HCT116 (cell line): ENCODE measurements at regions not wholly inside any gene's neighbourhood (a gene's known extent, or its start where the extent isn't known, plus 50 kb on each side); places are given as distances from the start of the nearest gene placed in this dataset.

Experiments used
- CTCF ChIP-seq, 3 experiments: fragments of 200-600 bp in 1 of 3; sonication (generic) in 1 of 3; IDR thresholded peaks in 2 of 3; conservative IDR thresholded peaks in 1 of 3; 2 replicates each; pipeline ENCODE4 v1.5.1; 2012 to 2017; ENCODE audit warnings: low read depth in 2 of 3, low read length in 2 of 3, antibody characterized with exemption in 1 of 3, borderline replicate concordance in 1 of 3, control low read depth in 1 of 3, mild to moderate bottlenecking in 1 of 3, mixed read lengths in 1 of 3, mixed run types in 1 of 3, moderate library complexity in 1 of 3; ENCODE audit not compliant: insufficient read depth in 1 of 3
- EZH2 ChIP-seq: fragments of 200-600 bp; sonication (generic); IDR thresholded peaks from 2 replicates; pipeline ENCODE4 v1.6.1; 2017; ENCODE audit warnings: antibody characterized with exemption, mixed run types
- POLR2A ChIP-seq: IDR thresholded peaks from 2 replicates; pipeline ENCODE4 v1.7.0; 2011; ENCODE audit warnings: borderline replicate concordance; ENCODE audit not compliant: insufficient read depth, insufficient read length; ENCODE audit errors: extremely low read depth
- POLR2AphosphoS5 ChIP-seq: IDR thresholded peaks from 2 replicates; pipeline ENCODE4 v1.6.1; 2011; ENCODE audit warnings: mild to moderate bottlenecking, low read depth, low read length, moderate library complexity
- SIN3A ChIP-seq: IDR thresholded peaks from 2 replicates; pipeline ENCODE4 v1.6.1; 2012; ENCODE audit warnings: low read depth
- SP1 ChIP-seq: IDR thresholded peaks from 2 replicates; pipeline ENCODE4 v1.6.1; 2012; ENCODE audit warnings: low read depth
- SRF ChIP-seq: IDR thresholded peaks from 2 replicates; pipeline ENCODE4 v1.6.1; 2012; ENCODE audit warnings: low read depth
- ZBTB33 ChIP-seq: IDR thresholded peaks from 2 replicates; pipeline ENCODE4 v1.6.1; 2011; ENCODE audit warnings: mild to moderate bottlenecking, low read length, moderate library complexity; ENCODE audit not compliant: insufficient replicate concordance; ENCODE audit errors: extremely low read depth

GRCh38 chr6:168782187-168782751 lies 341.3 kb downstream of the SMOC2 start:
- TF ChIP-seq CTCF (IDR thresholded peaks at IDR 0.05 in 2 of 3, conservative IDR thresholded peaks at IDR 0.05 in 1 of 3; ENCODE audit: borderline replicate concordance in 1 of 3, insufficient read depth in 1 of 3, low read depth in 2 of 3, low read length in 2 of 3) (no peak), POLR2A (no peak), ZBTB33 (no peak), SIN3A (no peak), POLR2AphosphoS5 (no peak), EZH2 (no peak), SRF (no peak), SP1 (no peak)
